HG03135 (cell line): ENCODE measurements at regions not wholly inside any gene's neighbourhood (a gene's known extent, or its start where the extent isn't known, plus 50 kb on each side); places are given as distances from the start of the nearest gene placed in this dataset.

Experiments used
- ATAC-seq: cut with Tn5 transposase; IDR thresholded peaks from one replicate; pipeline ENCODE4 v1.9.1; 2021; ENCODE audit warnings: mild to moderate bottlenecking, moderate library complexity; ENCODE audit not compliant: unreplicated experiment

DNA sequence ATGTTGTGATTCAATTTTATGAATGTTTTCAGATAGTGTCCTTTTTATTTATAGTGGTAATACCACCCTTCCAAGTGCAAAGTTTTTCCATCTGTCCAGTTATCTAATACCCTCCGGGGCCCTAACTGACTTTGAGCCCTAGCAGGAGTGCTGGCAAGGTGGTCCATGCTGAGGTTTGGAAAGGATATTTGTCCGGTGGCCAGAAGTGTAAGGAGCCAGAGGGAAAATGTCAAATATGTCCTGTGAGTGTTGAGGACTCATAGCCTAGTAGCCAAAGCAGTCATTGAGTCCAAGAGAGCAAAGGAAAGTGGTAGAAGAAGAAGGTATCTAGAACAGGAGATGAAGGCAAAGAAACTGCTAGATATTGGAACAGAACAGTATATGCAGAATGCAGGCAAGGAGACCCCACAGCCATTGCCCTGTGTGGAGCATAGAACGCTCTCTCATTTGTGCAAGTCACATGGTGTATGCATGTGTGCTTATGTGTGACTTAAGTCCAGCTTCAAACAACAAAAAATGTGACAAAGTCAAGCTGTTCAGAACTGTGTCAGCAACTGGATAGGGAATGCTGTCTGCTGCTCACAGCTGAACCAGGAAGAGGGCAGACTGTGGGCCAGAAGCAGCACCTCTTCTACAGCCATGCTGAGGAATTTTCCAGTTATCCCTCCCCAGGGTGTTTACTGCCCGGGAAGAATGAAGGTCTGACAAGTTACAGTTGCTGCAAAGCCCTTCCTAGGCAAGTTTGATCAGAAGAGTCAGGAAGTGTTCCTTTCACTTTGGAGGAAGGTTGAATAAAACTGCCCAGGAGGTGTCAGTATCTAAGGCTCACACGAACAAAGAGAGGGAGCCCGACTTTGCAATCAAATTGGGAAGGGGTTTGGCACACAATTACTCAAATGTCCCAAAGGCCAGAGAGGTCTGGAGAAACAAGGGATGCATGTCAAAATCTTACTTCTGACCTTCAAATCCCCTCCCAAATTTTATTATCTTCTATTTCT, 463.3 kb upstream of the DMAC1 start:
- no peak for ATAC-seq

- no peak for ATAC-seq
These were observed 462.2 kb upstream of the DMAC1 start for GRCh38 chr9:8261737-8262136.

- ATAC-seq: no peak
These were observed 459.4 kb upstream of the DMAC1 start for GRCh38 chr9:8259028-8259427.

GRCh38 chr9:8256880-8257279, 457.3 kb upstream of the DMAC1 start:
- no peak for ATAC-seq

GRCh38 chr9:8255850-8256249, 456.3 kb upstream of the DMAC1 start:
- ATAC-seq: no peak

DNA sequence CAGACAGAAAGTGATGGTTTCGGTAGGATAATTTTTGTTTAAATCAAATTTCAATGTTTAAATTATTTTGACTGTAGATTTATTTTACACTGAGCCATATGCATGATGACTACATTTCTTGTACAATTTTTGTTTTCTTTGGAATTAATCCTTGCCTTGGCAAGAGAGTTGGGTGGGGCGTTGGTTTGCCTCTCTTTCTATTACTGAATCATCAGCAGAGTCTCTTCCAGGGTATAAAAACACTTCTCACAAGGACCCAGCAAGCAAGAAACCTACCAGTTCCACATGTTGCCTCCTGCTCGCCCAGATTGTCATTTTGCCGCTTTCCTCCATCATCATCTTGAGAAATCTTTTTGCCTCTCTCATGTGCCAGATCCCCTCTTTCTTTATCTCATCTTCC, 455.0 kb upstream of the DMAC1 start:
- ATAC-seq: no peak

GRCh38 chr9:8252445-8252844, 452.9 kb upstream of the DMAC1 start:
- no peak for ATAC-seq

- ATAC-seq: no peak
These were observed 452.0 kb upstream of the DMAC1 start for GRCh38 chr9:8251566-8251965.

- no peak for ATAC-seq
These were observed 445.0 kb upstream of the DMAC1 start for GRCh38 chr9:8244505-8245092.

DNA sequence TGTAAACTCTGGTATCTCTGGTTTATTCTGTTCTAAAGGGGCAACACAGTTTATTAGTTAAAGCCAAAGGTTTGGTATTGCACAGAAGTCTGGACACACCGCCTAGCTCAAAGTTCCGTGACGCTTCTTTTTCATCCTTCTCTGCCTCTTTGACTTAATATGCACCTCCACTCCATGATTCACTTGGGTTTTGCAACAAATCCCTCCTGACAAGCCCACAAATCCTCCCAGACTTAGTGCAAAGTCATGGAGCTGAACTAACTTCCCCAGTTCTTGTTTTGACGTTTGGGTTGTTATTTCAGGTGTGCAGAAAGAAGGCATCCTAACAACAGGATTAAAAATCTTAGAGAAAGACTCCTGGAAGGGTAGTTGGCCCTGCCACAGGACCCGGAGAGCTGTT, 441.6 kb upstream of the DMAC1 start:
- ATAC-seq: no peak

- ATAC-seq: no peak
These were observed 437.5 kb upstream of the DMAC1 start for GRCh38 chr9:8237096-8237495.

DNA sequence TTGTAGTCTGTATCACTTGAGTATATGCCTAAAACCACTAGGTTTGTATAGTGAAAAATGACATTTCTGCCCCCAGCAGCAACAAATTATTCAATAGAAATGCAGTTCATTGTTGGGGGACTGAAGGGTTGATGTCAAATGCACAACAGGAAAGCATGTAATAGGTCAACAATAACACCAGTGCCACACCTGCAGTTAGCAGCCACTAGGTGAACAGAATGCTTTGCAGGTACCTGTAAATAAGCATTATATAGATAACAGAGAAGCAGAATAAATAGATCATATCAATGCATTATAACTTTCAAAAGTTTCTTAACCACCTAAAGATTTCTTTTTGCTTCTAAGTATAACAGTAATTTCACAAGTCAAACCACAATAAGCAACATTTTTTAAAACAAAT, 435.9 kb upstream of the DMAC1 start:
- ATAC-seq: no peak

GRCh38 chr9:8234316-8234715, 434.7 kb upstream of the DMAC1 start:
- ATAC-seq: no peak

GRCh38 chr9:8232726-8233125, 433.1 kb upstream of the DMAC1 start:
- no peak for ATAC-seq

DNA sequence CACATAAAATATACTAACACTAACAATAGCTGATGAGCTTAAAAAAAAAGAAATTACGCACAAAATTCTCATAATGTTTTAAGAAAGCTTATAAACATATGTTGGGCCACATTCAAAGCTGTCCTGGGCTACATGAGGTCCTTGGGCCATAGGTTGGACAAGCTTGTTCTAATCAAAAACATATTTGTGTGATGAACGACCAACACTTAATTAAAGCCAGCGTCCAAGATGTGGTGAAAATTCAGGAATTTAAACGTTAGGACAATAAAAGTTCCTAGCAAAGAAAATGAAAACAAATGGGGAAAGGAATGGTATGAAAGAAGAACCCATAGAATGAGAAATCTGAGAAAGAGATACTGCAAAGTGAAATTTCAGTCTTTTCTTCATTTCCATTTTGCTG, 429.6 kb upstream of the DMAC1 start:
- no peak for ATAC-seq

DNA sequence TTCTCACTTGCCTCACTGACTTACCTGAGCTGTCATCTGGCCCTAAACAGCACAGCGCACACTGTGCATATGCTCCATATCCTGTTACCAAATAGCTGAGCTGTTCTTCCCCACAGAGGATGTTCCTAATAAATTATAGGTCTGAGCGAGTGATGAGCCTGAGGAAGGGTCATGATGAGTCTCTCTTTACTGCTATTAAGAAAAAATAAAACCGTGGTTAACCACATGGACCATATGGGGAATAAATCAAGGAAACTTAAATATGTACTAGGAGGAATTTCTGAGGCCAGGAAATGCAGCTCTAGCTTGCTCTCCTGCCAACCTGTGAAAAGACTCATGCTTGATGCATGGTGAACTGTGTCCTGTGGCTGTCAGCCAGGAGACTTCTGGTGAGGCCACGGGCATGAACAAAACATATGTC, 424.8 kb upstream of the DMAC1 start:
- no peak for ATAC-seq

DNA sequence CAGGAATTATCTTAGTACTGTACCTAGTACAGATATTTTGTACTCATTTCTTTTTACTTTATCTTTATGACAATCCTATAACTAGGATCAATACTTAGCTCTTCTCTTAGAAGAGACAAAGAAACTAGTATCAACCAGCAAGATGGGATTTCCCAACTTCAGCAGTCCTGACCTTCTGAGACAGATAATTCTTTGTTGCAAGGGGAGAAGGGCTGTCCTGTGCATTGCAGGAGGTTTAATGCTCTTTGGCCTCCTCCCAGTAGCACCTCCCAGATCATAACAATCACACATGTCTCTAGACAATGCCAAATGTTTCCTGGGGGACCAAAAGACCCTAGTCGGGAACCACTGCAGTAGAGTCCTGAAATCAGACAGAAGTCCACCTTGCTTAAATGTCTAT, 424.3 kb upstream of the DMAC1 start:
- no peak for ATAC-seq

DNA sequence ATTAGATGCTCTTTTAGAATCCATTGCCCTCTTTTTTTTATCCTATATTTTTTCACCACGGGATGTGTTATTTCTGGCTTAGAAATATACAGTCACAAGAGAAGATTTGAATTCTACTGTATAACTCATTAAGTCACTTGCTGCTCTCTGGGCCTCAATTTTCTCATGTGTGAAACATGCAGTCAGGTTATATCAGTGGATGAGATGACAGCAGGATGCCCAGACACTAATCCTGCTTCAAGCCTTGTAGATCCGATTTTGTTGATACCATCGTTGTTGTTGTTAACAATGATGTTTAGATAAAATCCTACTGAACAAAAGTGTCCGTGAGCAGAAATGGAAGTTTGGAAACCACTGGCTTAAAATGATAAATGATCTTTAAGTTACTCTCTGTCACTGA, 421.9 kb upstream of the DMAC1 start:
- no peak for ATAC-seq

DNA sequence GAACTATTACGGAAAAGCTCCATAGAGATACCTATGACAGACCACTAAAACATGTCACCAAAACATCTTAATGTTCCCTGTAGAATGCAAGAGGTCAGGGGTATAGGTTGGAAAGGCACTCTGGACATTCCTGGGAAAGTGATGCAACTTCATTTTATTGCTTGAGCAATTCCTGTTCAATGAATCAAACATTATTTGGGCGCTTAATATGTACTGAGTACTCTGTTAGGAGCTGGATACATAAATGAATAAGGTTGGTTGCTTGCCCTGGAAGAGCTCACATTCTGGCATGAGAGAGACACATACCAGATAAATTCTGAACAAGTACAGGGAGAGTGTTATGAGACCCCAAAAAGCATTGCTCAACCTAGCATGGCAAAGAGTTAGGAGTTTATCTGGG, 408.9 kb upstream of the DMAC1 start:
- ATAC-seq: no peak

DNA sequence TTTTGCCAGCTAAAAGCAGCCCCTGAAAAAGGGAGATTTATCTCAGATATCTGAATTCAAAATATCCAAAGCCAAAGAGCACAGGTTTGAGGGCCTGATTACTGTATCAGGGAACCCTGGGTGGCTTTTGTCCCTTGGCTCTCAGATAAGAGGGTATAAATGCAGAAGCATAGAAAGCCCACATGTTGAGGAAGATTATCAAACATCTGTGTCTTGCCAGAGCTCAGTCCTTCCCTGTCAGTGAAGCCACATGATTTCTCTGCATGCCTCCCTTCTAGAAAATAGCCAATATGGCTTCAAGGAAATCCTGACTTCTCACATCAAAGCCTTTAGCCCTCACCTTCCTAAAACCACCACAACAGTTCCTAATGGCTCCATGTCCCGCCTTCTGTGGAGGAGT, 408.0 kb upstream of the DMAC1 start:
- ATAC-seq: no peak

- no peak for ATAC-seq
These were observed 407.1 kb upstream of the DMAC1 start for GRCh38 chr9:8206720-8207119.

DNA sequence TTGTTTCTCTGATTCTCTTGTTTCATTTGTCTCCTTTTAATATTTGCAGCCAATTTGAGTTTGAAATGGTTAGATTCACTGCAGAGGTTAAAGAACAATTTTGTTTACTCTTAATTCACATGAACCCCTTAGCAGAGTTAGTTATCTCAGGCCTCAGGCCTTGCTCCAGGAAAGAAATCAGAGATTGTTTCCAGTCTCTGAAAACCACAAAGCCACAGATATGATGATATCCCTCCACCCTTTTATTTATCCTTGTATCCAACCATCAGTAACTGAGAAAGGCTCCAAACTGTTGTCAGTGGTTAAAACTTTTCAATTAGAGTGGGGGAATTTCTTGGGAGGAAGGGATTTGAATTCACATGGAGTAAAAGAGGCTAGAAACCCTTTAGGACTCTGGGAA, 406.0 kb upstream of the DMAC1 start:
- no peak for ATAC-seq
